ENCODE measurements at regions not wholly inside any gene's neighbourhood (a gene's known extent, or its start where the extent isn't known, plus 50 kb on each side); places are given as distances from the start of the nearest gene placed in this dataset.
A peak's percentile ranks its signal among the peaks of the same experiment; 100 is the strongest.
"Not testable (repeated sequence)": the region's sequence is repeated elsewhere in the genome, so short reads cannot be mapped to it uniquely, and the experiment has no call there.

DNA sequence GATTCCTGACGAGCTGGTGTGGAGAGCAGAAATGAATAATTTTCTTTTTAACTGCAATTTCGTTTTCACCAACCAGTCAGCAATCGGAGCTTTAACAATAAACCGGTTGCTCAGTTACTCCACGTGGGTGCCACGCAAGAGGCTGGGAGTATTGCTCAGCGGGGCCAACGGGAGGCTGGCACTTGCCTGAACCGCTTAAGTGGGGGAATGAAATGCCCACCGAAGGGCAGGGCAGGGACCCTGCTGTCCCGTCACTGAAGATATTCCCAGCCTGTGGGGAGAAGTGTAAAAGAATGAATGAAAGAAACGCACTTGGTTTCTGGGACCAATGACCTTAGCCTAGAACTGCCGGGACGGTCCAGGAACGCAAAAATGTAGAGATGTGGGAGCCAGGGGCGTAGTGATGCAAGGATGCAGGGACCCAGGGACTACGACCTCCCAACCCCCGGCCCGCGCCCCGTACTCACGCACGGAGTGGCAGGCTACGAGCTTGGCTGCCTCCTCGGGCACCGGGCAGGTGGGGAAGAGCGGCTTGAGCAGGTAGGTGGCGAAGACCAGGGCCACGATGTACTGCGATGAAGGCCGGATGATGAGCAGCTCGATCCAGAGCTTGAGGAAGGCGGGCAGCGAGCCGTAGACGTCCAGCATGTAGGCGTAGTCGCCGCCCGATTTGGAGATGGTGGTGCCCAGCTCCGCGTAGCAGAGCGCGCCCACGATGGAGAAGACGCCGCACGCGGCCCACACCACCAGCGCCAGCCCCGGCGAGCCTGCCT lies 79.8 kb upstream of the METTL9 start:
- ChIA-PET CTCF (interaction anchor here (0.8 kb wide), 1 partner anchor 126 kb away, joined by 3 read pairs; no protein-coding TSS in a partner anchor), POLR2A (interaction anchor here (1.2 to 4.2 kb wide), 6 partner anchors 12 to 672 kb away, joined by 4 to 28 read pairs (median 12); no protein-coding TSS in a partner anchor)
- Mint-ChIP-seq H3K4me3 (peak overlapping the region; percentile 94), H3K36me3 (ENCODE audit: low read depth) (peaks cover 32% of the 10 kb centered on the region), H3K27ac (peak overlapping the region; percentile 97), H3K4me1 (peaks cover 38% of the 10 kb centered on the region)
- peak; percentile 52 for DNase-seq
- intact Hi-C loops (cut with micrococcal nuclease): loop anchor here (1.0 to 5.0 kb wide), 5 partner anchors 13 to 778 kb away; partner anchors contain the start of genes METTL9 and POLR3E
- not testable (repeated sequence) for H3K9me3 Mint-ChIP-seq, H3K27me3 Mint-ChIP-seq
- peak; percentile 12 for ATAC-seq (ENCODE audit: low read depth)

DNA sequence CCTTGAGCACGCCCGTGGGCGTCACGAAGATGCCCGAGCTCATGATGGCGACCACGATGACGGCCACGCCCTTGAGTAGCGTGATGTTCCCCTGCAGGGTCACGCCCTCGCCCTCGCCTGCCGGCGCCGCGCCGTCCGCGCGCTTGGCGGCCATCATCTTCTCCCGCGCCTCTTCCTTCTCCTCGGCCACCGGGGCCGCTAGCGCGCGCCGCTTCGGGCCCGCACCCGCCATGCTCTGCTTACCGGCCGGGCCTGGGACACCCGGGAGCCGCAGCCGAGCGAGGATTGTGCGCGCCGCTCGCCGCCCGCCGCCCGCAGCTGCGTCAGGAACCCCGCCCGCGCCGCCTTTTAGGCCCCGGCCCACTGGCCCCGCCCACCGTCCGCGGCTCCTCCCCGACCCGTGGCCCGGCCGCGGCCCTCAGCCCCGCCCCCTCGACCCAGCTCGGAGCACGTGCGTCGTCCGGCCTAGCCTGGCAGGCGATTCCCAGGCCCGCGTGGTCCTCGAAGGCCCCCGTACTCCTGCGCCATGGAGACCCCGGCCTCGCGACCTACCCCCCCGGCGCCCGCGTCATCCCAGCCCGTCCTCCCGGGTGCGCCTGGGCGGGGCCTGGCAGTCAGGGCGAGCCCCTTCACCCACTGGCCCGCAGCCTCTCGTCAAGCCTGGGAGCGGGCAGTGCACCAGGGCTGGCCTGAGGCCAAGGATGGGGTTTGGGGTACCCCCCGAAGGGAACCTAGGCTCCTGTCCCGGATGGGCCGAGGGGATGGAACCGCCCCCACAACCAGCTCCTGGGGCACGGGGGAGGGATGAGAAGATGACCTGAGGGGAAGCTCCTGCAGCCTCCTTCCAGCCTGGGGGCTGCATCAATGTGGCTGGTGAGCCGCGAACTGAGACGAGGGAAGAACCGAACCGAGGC lies 79.0 kb upstream of the METTL9 start:
- intact Hi-C loops (cut with micrococcal nuclease): loop anchor here (1.0 to 5.0 kb wide), 3 partner anchors 34 to 777 kb away; partner anchors contain the start of genes METTL9 and POLR3E
- H3K27ac Mint-ChIP-seq: peak overlapping the region; percentile 97
- DNase-seq (peak; percentile 100), ATAC-seq (ENCODE audit: low read depth) (peak; percentile 71)
- peaks cover 31% of the 10 kb centered on the region for H3K4me1 Mint-ChIP-seq
- CTCF ChIA-PET, H3K9me3 Mint-ChIP-seq, H3K27me3 Mint-ChIP-seq: not testable (repeated sequence)
- H3K36me3 Mint-ChIP-seq (ENCODE audit: low read depth): peaks cover 27% of the 10 kb centered on the region
- peak overlapping the region; percentile 94 for H3K4me3 Mint-ChIP-seq
- POLR2A ChIA-PET: interaction anchor here (1.2 to 4.2 kb wide), 6 partner anchors 13 to 671 kb away, joined by 4 to 28 read pairs (median 12); no protein-coding TSS in a partner anchor

DNA sequence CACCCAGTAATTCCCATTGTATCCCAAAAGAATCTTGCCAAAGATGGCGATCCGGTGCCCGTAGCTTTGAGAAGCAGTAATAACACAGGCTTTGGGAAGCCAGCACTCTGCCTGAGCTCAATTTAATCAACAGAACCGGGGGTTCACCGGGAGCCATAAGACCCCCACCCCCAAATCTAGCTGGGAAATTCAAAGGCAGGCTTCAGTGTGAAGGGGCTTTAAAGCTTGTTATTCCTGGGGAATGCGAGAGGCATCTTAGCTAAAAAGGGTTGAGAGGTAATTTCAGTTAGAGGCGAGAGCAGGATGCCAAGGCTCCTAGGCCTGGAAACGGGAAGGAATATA lies 78.4 kb upstream of the METTL9 start:
- H3K27ac Mint-ChIP-seq; H3K9me3 Mint-ChIP-seq; DNase-seq; ATAC-seq (ENCODE audit: low read depth); H3K27me3 Mint-ChIP-seq; CTCF ChIA-PET: not testable (repeated sequence)
- intact Hi-C loops (cut with micrococcal nuclease): loop anchor here (5.0 kb wide), 1 partner anchor 776 kb away; the partner anchor contains the start of gene POLR3E
- POLR2A ChIA-PET: interaction anchor here (3.4 to 4.2 kb wide), 2 partner anchors 14 to 19 kb away, joined by 25 to 28 read pairs; no protein-coding TSS in a partner anchor
- Mint-ChIP-seq H3K36me3 (ENCODE audit: low read depth) (peaks cover 22% of the 10 kb centered on the region), H3K4me1 (peaks cover 25% of the 10 kb centered on the region), H3K4me3 (peak overlapping the region; percentile 52)

GRCh38 chr16:21521390-21522143 lies 77.8 kb upstream of the METTL9 start:
- intact Hi-C loops (cut with micrococcal nuclease): loop anchor here (5.0 kb wide), 1 partner anchor 776 kb away; the partner anchor contains the start of gene POLR3E
- H3K9me3 Mint-ChIP-seq; ATAC-seq (ENCODE audit: low read depth); DNase-seq; H3K27ac Mint-ChIP-seq; CTCF ChIA-PET; POLR2A ChIA-PET; H3K27me3 Mint-ChIP-seq: not testable (repeated sequence)
- Mint-ChIP-seq H3K4me1 (peaks cover 20% of the 10 kb centered on the region), H3K36me3 (ENCODE audit: low read depth) (peaks cover 20% of the 10 kb centered on the region), H3K4me3 (peak overlapping the region; percentile 7)

DNA sequence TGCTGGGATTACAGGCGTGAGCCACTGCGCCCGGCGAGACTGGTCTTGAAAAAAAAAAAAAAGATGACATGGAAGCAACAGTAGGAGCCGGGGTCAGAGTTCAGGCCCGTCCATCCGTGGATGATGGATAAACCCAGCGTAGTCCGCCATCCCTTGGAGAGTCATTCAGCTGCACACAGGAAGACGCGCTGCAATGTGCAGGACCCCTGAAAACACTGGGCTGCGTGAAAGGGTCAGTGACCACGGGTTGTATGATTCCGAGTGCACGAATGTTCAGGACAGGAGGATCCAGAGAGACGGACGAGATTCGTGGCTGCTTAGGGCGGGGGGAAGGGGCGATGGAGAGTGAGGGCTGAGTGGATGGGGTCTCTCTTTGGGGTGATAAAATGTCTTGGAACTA lies 76.5 kb upstream of the METTL9 start:
- peak overlapping the region; percentile 24 for H3K4me3 Mint-ChIP-seq
- ATAC-seq (ENCODE audit: low read depth); H3K9me3 Mint-ChIP-seq; POLR2A ChIA-PET; DNase-seq; H3K27me3 Mint-ChIP-seq; CTCF ChIA-PET: not testable (repeated sequence)
- intact Hi-C loops (cut with micrococcal nuclease): loop anchor here (5.0 kb wide), 1 partner anchor 774 kb away; the partner anchor contains the start of gene POLR3E
- peaks cover 10% of the 10 kb centered on the region for H3K4me1 Mint-ChIP-seq
- H3K36me3 Mint-ChIP-seq (ENCODE audit: low read depth): peaks cover 19% of the 10 kb centered on the region
- peak overlapping the region; percentile 39 for H3K27ac Mint-ChIP-seq

DNA sequence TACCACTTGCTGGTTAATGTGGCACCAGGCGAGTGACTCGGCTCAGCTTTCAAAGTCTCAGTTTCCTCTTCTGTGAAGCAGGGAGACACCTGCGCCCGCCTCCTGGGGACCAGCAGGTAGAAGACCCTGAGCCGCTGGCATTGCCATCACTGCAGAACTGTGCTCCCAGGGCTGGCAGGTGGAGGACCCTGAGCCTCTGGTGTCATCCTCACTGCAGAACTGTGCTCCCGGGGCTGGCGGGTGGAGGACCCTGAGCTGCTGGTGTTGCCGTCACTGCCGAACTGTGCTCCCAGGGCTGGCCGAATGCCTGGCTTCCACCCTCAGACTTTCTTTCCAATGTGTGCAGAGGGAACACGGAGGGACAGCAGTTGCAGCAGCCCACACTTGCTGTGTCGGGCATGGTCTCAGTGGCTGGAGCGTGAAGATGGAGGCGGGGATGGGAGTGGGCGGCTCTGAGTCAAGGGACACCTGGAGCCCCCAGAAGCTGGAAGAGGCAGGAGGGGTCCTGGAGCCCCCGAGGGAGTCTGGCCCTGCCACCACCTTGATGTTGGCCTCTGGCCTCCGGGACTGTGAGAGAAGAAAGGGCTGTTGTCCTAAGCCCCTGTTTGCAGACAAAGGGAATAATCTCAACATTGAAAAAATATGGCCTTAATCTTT lies 75.8 kb upstream of the METTL9 start:
- ATAC-seq (ENCODE audit: low read depth) (no peak), DNase-seq (no peak)
- Mint-ChIP-seq H3K4me1 (peaks cover 3% of the 10 kb centered on the region), H3K4me3 (no peak overlapping the region), H3K27ac (peak overlapping the region; percentile 39), H3K27me3 (no peaks in the 10 kb centered on the region), H3K36me3 (ENCODE audit: low read depth) (peaks cover 13% of the 10 kb centered on the region), H3K9me3 (no peaks in the 10 kb centered on the region)
- no peak for TF ChIP-seq CTCF (IDR thresholded peaks at IDR 0.05)
- POLR2A ChIA-PET: no interaction called here
- intact Hi-C loops (cut with micrococcal nuclease): loop anchor here (5.0 kb wide), 1 partner anchor 774 kb away; the partner anchor contains the start of gene POLR3E
- CTCF ChIA-PET: no interaction called here

Data from activated B cell treated with CpG ODN at 0.5 μM for 24 hours (primary cell).